ENCODE measurements at regions not wholly inside any gene's neighbourhood (a gene's known extent, or its start where the extent isn't known, plus 50 kb on each side); places are given as distances from the start of the nearest gene placed in this dataset.

- TF ChIP-seq EZH2 (IDR thresholded peaks at IDR 0.05; ENCODE audit: low read depth, unreplicated experiment) = no peak
- no peak for TF ChIP-seq CTCF (conservative IDR thresholded peaks at IDR 0.05; ENCODE audit: low read depth in 2 of 2)
- no peak for TF ChIP-seq CREB1 (CRISPR knock-in tag; IDR thresholded peaks at IDR 0.05; ENCODE audit: low read depth)
- no peak for TF ChIP-seq REST (IDR thresholded peaks at IDR 0.05; ENCODE audit: unreplicated experiment)
- no peak for TF ChIP-seq JUNB (IDR thresholded peaks at IDR 0.05; ENCODE audit: unreplicated experiment)
- no peak for TF ChIP-seq EZH2phosphoT487 (IDR thresholded peaks at IDR 0.05; ENCODE audit: unreplicated experiment)
- no peak for TF ChIP-seq ETS1 (IDR thresholded peaks at IDR 0.05)
- TF ChIP-seq NANOG (IDR thresholded peaks at IDR 0.05; ENCODE audit: borderline replicate concordance) = no peak
- no peak for TF ChIP-seq POLR2AphosphoS5 (IDR thresholded peaks at IDR 0.05; ENCODE audit: low read depth)
Measured at GRCh38 chr13:44322928-44323327, 50.7 kb upstream of the SERP2 start.
